ENCODE measurements at regions not wholly inside any gene's neighbourhood (a gene's known extent, or its start where the extent isn't known, plus 50 kb on each side); places are given as distances from the start of the nearest gene placed in this dataset.

- peaks cover 32% of the 10 kb centered on the region for H3K4me1 ChIP-seq (ENCODE audit: insufficient read depth, low read length)
- no peak overlapping the region for H3K4me2 ChIP-seq (ENCODE audit: low read length)
- DNase-seq = no peak
- H3K27ac ChIP-seq (ENCODE audit: low read length) = no peak overlapping the region
- intact Hi-C loops (cut with micrococcal nuclease) = loop anchor here (10.0 kb wide), 1 partner anchor 221 kb away; no protein-coding TSS in a partner anchor
- H2AFZ ChIP-seq (ENCODE audit: low read length) = no peak overlapping the region
- no peak overlapping the region for H3K9ac ChIP-seq (ENCODE audit: low read length)
- no peaks in the 10 kb centered on the region for H4K20me1 ChIP-seq (ENCODE audit: low read length)
- no peak overlapping the region for H3K4me3 ChIP-seq (ENCODE audit: low read length)
- ATAC-seq = no peak; the same call in 1 of the 2 replicates
- no peaks in the 10 kb centered on the region for H3F3A ChIP-seq (ENCODE audit: low read length, unreplicated experiment)
- POLR2A ChIA-PET (ENCODE audit: unreplicated experiment) = no interaction called here
- TF ChIP-seq CTCF (conservative IDR thresholded peaks at IDR 0.05; ENCODE audit: low read depth, low read length) = no peak
- TF ChIP-seq EZH2 (IDR thresholded peaks at IDR 0.05; ENCODE audit: low read length, unreplicated experiment) = no peak
- TF ChIP-seq EZH2phosphoT487 (IDR thresholded peaks at IDR 0.05; ENCODE audit: borderline replicate concordance, low read length) = no peak
- no peaks in the 10 kb centered on the region for H3K36me3 ChIP-seq (ENCODE audit: low read depth, low read length)
- H3K79me2 ChIP-seq (ENCODE audit: low read length) = no peaks in the 10 kb centered on the region
- no TSS peak for BruUV-seq (replicated peaks)
- no peaks in the 10 kb centered on the region for H3K9me2 ChIP-seq (replicated peaks; ENCODE audit: low read length)
- H3K9me3 ChIP-seq (ENCODE audit: low read length) = no peaks in the 10 kb centered on the region
- H3K27me3 ChIP-seq (ENCODE audit: low read length) = no peaks in the 10 kb centered on the region
- CTCF ChIA-PET = no interaction called here
These were observed 869.7 kb downstream of the OTOL1 start for GRCh38 chr3:162366166-162366766.

DNA sequence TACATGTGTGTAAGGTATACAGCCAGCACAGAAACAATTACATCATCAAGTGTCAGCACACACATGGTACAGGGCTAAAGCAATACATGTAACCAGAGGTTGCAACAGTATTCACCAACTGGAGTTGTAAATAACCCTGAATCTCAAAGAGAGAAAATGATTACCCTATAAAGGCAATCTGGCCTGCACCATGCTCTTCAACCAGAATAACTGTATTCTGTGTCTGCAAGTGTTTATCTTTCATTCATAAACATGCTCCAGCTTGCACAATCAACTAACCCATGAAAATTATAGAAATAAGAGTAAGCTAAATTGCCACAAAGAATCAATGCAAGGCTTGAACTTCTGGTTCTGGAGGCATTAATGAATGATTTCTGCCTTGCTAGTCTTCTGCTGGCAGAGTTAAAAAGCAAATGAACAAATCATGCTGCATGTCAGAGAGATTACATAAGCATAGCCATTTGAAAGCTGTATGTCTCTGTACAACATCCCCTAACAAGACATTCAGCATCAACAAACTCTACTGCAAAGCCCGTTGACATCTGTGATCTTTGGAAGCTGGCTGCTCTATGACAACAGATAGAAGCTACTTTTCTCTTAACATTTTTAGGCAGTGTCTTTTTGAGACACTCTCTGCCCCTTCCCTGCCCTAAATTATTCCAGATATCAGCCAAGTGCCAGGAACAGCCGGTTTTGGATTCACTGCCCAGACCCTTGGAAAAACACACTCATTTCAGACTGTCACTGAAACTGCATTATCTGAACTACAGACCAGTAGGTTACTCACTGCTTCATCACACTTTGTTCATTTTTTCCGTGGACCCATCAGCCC, 871.0 kb downstream of the OTOL1 start:
- ATAC-seq = peak; percentile 41
- Histone ChIP-seq H3K79me2 (ENCODE audit: low read length) (no peaks in the 10 kb centered on the region), H3K36me3 (ENCODE audit: low read depth, low read length) (no peaks in the 10 kb centered on the region), H3K4me3 (ENCODE audit: low read length) (no peak overlapping the region), H3F3A (ENCODE audit: low read length, unreplicated experiment) (no peaks in the 10 kb centered on the region), H3K9me2 (replicated peaks; ENCODE audit: low read length) (no peaks in the 10 kb centered on the region), H3K9me3 (ENCODE audit: low read length) (no peaks in the 10 kb centered on the region), H3K27me3 (ENCODE audit: low read length) (no peaks in the 10 kb centered on the region), H3K4me1 (ENCODE audit: insufficient read depth, low read length) (peaks cover 32% of the 10 kb centered on the region), H3K4me2 (ENCODE audit: low read length) (peak overlapping the region; percentile 55), H3K9ac (ENCODE audit: low read length) (no peak overlapping the region), H3K27ac (ENCODE audit: low read length) (peak overlapping the region; percentile 29), H2AFZ (ENCODE audit: low read length) (0 out of 2 replicates have a peak overlapping the region, but pooled peaks have one; percentile 19), H4K20me1 (ENCODE audit: low read length) (no peaks in the 10 kb centered on the region)
- BruUV-seq (replicated peaks) = no TSS peak
- peak; percentile 77 for DNase-seq
- intact Hi-C loops (cut with micrococcal nuclease) = loop anchor here (10.0 kb wide), 1 partner anchor 223 kb away; no protein-coding TSS in a partner anchor
- TF ChIP-seq EZH2 (IDR thresholded peaks at IDR 0.05; ENCODE audit: low read length, unreplicated experiment) = no peak
- no peak for TF ChIP-seq EZH2phosphoT487 (IDR thresholded peaks at IDR 0.05; ENCODE audit: borderline replicate concordance, low read length)
- no peak for TF ChIP-seq CTCF (conservative IDR thresholded peaks at IDR 0.05; ENCODE audit: low read depth, low read length)
- ChIA-PET POLR2A (ENCODE audit: unreplicated experiment) (no interaction called here), CTCF (no interaction called here)
